ENCODE measurements at regions not wholly inside any gene's neighbourhood (a gene's known extent, or its start where the extent isn't known, plus 50 kb on each side); places are given as distances from the start of the nearest gene placed in this dataset.

GRCh38 chr3:104987859-104988258 lies 378.9 kb upstream of the ALCAM start:
- 74% methylated on average over 2 of the region's 2 CpGs; no CpG with 5 or more reads in 1 of the 2 experiments for WGBS, 2 experiments (ENCODE audit: extremely low coverage in 1 of 2, insufficient coverage in 1 of 2, insufficient read length in 1 of 2, insufficient replicate concordance in 2 of 2, low coverage in 1 of 2, low lambda C conversion rate in 2 of 2, missing lambda C conversion rate in 1 of 2)
- CTCF ChIA-PET (ENCODE audit: partially characterized antibody): interaction anchor here (0.9 to 1.1 kb wide), 3 partner anchors 20 to 985 kb away, joined by 3 read pairs; no protein-coding TSS in a partner anchor
- no peaks in the 10 kb centered on the region for H3K9me3 ChIP-seq (ENCODE audit: insufficient read depth in 2 of 2, low read depth in 1 of 2, low read length in 1 of 2)

More at GRCh38 chr3:104987859-104988258, 378.9 kb upstream of the ALCAM start:
- H2BK5ac ChIP-seq (ENCODE audit: low read depth, low read length): no peak overlapping the region
- FAIRE-seq (no peak), DNase-seq (ENCODE audit: low read depth in 1 of 2, low spot score in 2 of 2) (no peak)
- H2AFZ ChIP-seq (ENCODE audit: low read length): no peak overlapping the region
- no peak overlapping the region for H4K8ac ChIP-seq (ENCODE audit: extremely low read depth, insufficient read depth, low read length)
- H3K4ac ChIP-seq (replicated peaks; ENCODE audit: insufficient read length, low read depth, low read length): no peak overlapping the region
- no peak overlapping the region for H2BK15ac ChIP-seq (ENCODE audit: low read length)
- H3K79me1 ChIP-seq (ENCODE audit: low read depth, low read length): no peaks in the 10 kb centered on the region
- no peak overlapping the region for H3K14ac ChIP-seq (ENCODE audit: insufficient read length)
- H3K4me2 ChIP-seq (ENCODE audit: insufficient read depth in 1 of 2, low read depth in 2 of 2, low read length in 2 of 2): no peak overlapping the region
- H3K4me3 ChIP-seq (ENCODE audit: extremely low read depth in 1 of 4, insufficient read depth in 2 of 4, low read depth in 3 of 4, low read length in 4 of 4): no peak overlapping the region
- no peak overlapping the region for H4K5ac ChIP-seq (ENCODE audit: insufficient read length, low read depth, low read length)
- no peak overlapping the region for H3K9ac ChIP-seq (replicated peaks in 1 of 4; ENCODE audit: extremely low read depth in 1 of 4, low read depth in 3 of 4, low read length in 3 of 4)
- no peak overlapping the region for H2AK5ac ChIP-seq (ENCODE audit: low read depth, low read length)
- no peaks in the 10 kb centered on the region for H3K36me3 ChIP-seq (ENCODE audit: control insufficient read depth in 2 of 4, insufficient read depth in 4 of 4, low read length in 3 of 4)
- H3K4me1 ChIP-seq (replicated peaks in 1 of 4; ENCODE audit: control insufficient read depth in 3 of 4, insufficient read depth in 4 of 4, low read length in 3 of 4): no peaks in the 10 kb centered on the region
- no peak overlapping the region for H3K27ac ChIP-seq (ENCODE audit: low read depth, low read length)
- H3K23ac ChIP-seq (ENCODE audit: insufficient read length): no peak overlapping the region
- H3K56ac ChIP-seq (replicated peaks; ENCODE audit: insufficient read length, low read depth, low read length): no peak overlapping the region
- H2BK120ac ChIP-seq (replicated peaks; ENCODE audit: low read depth, low read length): no peak overlapping the region
- no peak overlapping the region for H2BK20ac ChIP-seq (ENCODE audit: low read length)
- H3K18ac ChIP-seq (ENCODE audit: extremely low read depth, low read length): no peak overlapping the region
- H3K79me2 ChIP-seq (ENCODE audit: control insufficient read depth in 1 of 2, insufficient read depth in 2 of 2, low read length in 2 of 2): no peaks in the 10 kb centered on the region
- H2BK12ac ChIP-seq (ENCODE audit: low read depth, low read length): no peak overlapping the region
- POLR2A ChIA-PET (ENCODE audit: partially characterized antibody): no interaction called here
- no peak overlapping the region for H4K91ac ChIP-seq (replicated peaks; ENCODE audit: insufficient read length, low read length)
- H4K20me1 ChIP-seq (replicated peaks in 1 of 2; ENCODE audit: control insufficient read depth in 1 of 2, insufficient read depth in 2 of 2, low read length in 2 of 2): no peaks in the 10 kb centered on the region
- no peaks in the 10 kb centered on the region for H3K27me3 ChIP-seq (replicated peaks in 1 of 4; ENCODE audit: control insufficient read depth in 3 of 4, extremely low read depth in 1 of 4, insufficient read depth in 3 of 4, low read length in 3 of 4)
- no peaks in the 10 kb centered on the region for H3K23me2 ChIP-seq (ENCODE audit: low read depth, low read length)
- TF ChIP-seq ASH2L (IDR thresholded peaks at IDR 0.05; ENCODE audit: low read length) (no peak), CTCF (IDR thresholded peaks at IDR 0.05; ENCODE audit: control extremely low read depth in 1 of 3, insufficient read depth in 1 of 3, low read depth in 1 of 3, low read length in 3 of 3) (peak in 1 of 3 experiments; percentile 22; a peak in 2 of 4 replicates), PHF8 (conservative IDR thresholded peaks at IDR 0.05; ENCODE audit: low read depth, low read length) (no peak)
